ENCODE measurements at regions not wholly inside any gene's neighbourhood (a gene's known extent, or its start where the extent isn't known, plus 50 kb on each side); places are given as distances from the start of the nearest gene placed in this dataset.

DNA sequence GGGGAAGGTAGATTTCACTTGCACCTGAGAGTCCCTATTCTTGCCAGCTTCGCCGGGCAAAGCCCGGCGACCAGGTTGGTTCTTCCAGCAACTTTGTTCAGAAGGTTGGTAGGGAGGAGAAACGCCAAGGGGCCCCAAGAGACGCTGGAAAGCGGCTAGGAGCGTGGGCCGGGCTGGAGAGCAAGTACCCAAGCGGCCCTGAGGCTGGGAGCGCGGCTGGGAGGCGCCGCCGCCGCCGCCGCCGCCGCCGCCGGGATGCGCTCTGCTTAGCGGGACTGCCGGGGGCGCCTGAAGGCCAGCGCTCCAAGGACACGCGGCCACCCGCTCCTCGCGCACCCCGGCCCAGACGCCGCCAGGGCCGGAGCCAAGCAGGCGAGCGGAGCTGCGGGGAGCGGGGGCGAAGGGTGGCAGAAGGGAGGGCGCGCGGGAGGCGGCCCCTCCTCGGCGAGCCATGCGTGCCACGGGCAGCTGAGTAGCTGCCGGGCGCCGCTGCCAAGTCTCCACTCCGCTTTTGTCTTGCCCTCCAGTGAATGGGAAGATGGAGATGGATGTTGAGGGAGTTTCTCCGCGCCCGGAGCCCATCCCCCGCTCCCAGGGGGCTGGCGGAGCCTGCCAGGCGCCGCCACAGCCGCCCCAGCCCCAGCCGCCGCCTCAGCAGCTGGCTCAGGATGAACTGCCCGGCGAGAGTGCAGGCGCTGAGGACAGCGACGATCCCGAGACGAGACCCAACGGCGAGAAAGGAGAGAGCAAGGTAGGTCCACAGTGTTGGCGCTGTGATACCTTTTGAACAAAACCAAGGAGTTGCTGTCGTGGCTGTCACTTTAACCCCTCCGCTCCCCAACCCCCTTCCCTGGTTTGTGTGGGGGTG, 227.4 kb upstream of the AZI2 start (continued):
- TF ChIP-seq, protein P1, sequence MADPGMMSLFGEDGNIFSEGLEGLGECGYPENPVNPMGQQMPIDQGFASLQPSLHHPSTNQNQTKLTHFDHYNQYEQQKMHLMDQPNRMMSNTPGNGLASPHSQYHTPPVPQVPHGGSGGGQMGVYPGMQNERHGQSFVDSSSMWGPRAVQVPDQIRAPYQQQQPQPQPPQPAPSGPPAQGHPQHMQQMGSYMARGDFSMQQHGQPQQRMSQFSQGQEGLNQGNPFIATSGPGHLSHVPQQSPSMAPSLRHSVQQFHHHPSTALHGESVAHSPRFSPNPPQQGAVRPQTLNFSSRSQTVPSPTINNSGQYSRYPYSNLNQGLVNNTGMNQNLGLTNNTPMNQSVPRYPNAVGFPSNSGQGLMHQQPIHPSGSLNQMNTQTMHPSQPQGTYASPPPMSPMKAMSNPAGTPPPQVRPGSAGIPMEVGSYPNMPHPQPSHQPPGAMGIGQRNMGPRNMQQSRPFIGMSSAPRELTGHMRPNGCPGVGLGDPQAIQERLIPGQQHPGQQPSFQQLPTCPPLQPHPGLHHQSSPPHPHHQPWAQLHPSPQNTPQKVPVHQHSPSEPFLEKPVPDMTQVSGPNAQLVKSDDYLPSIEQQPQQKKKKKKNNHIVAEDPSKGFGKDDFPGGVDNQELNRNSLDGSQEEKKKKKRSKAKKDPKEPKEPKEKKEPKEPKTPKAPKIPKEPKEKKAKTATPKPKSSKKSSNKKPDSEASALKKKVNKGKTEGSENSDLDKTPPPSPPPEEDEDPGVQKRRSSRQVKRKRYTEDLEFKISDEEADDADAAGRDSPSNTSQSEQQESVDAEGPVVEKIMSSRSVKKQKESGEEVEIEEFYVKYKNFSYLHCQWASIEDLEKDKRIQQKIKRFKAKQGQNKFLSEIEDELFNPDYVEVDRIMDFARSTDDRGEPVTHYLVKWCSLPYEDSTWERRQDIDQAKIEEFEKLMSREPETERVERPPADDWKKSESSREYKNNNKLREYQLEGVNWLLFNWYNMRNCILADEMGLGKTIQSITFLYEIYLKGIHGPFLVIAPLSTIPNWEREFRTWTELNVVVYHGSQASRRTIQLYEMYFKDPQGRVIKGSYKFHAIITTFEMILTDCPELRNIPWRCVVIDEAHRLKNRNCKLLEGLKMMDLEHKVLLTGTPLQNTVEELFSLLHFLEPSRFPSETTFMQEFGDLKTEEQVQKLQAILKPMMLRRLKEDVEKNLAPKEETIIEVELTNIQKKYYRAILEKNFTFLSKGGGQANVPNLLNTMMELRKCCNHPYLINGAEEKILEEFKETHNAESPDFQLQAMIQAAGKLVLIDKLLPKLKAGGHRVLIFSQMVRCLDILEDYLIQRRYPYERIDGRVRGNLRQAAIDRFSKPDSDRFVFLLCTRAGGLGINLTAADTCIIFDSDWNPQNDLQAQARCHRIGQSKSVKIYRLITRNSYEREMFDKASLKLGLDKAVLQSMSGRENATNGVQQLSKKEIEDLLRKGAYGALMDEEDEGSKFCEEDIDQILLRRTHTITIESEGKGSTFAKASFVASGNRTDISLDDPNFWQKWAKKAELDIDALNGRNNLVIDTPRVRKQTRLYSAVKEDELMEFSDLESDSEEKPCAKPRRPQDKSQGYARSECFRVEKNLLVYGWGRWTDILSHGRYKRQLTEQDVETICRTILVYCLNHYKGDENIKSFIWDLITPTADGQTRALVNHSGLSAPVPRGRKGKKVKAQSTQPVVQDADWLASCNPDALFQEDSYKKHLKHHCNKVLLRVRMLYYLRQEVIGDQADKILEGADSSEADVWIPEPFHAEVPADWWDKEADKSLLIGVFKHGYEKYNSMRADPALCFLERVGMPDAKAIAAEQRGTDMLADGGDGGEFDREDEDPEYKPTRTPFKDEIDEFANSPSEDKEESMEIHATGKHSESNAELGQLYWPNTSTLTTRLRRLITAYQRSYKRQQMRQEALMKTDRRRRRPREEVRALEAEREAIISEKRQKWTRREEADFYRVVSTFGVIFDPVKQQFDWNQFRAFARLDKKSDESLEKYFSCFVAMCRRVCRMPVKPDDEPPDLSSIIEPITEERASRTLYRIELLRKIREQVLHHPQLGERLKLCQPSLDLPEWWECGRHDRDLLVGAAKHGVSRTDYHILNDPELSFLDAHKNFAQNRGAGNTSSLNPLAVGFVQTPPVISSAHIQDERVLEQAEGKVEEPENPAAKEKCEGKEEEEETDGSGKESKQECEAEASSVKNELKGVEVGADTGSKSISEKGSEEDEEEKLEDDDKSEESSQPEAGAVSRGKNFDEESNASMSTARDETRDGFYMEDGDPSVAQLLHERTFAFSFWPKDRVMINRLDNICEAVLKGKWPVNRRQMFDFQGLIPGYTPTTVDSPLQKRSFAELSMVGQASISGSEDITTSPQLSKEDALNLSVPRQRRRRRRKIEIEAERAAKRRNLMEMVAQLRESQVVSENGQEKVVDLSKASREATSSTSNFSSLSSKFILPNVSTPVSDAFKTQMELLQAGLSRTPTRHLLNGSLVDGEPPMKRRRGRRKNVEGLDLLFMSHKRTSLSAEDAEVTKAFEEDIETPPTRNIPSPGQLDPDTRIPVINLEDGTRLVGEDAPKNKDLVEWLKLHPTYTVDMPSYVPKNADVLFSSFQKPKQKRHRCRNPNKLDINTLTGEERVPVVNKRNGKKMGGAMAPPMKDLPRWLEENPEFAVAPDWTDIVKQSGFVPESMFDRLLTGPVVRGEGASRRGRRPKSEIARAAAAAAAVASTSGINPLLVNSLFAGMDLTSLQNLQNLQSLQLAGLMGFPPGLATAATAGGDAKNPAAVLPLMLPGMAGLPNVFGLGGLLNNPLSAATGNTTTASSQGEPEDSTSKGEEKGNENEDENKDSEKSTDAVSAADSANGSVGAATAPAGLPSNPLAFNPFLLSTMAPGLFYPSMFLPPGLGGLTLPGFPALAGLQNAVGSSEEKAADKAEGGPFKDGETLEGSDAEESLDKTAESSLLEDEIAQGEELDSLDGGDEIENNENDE (IDR thresholded peaks at IDR 0.05; ENCODE audit: insufficient replicate concordance, low read length): no peak
- TF ChIP-seq KDM4A (IDR thresholded peaks at IDR 0.05; ENCODE audit: low read depth, low read length, severe bottlenecking) (peak; percentile 95), RBBP5 (IDR thresholded peaks at IDR 0.05; ENCODE audit: borderline replicate concordance, low read depth, low read length) (peak; percentile 82), PHF8 (conservative IDR thresholded peaks at IDR 0.05; ENCODE audit: low read depth, low read length) (no peak), JUND (IDR thresholded peaks at IDR 0.05; ENCODE audit: low read length) (no peak), KDM1A (IDR thresholded peaks at IDR 0.05; ENCODE audit: borderline replicate concordance, low read length) (no peak), RAD21 (IDR thresholded peaks at IDR 0.05 in 1 of 2, conservative IDR thresholded peaks at IDR 0.05 in 1 of 2; ENCODE audit: low read depth in 2 of 2, low read length in 2 of 2) (no peak), HDAC6 (IDR thresholded peaks at IDR 0.05; ENCODE audit: low read depth, low read length) (no peak), SUZ12 (IDR thresholded peaks at IDR 0.05; ENCODE audit: low read length) (peak; percentile 29; the same call in 1 of the 2 replicates)

All from H1 (cell line).